ENCODE measurements at regions not wholly inside any gene's neighbourhood (a gene's known extent, or its start where the extent isn't known, plus 50 kb on each side); places are given as distances from the start of the nearest gene placed in this dataset.
"Not testable (repeated sequence)": the region's sequence is repeated elsewhere in the genome, so short reads cannot be mapped to it uniquely, and the experiment has no call there.

GRCh38 chrX:121642415-121642814 lies 595.0 kb downstream of the GLUD2 start:
- DNase-seq (ENCODE audit: low spot score), result no peak

DNA sequence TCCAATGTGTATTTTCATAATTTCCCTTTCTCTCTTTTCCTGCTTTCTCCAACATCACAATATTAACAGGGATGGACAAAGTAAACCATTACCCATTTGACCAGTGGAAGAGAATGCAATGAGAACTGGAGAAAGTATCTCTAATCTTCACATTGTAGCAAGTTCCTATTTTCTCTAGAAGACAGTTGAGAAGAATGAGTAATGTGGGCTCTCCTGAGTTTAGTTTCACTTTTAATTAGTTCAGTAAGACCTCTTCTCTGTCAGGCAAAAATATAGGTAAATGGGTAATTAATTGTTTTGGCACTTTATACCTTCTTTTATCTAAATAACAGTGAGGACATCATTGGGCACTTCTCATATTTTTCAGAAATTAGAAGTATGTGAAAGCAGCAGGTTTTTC lies 602.0 kb downstream of the GLUD2 start:
- DNase-seq (ENCODE audit: low spot score), result no peak

- DNase-seq (ENCODE audit: low spot score), result no peak
Measured at GRCh38 chrX:121655276-121655675, 607.9 kb downstream of the GLUD2 start.

DNA sequence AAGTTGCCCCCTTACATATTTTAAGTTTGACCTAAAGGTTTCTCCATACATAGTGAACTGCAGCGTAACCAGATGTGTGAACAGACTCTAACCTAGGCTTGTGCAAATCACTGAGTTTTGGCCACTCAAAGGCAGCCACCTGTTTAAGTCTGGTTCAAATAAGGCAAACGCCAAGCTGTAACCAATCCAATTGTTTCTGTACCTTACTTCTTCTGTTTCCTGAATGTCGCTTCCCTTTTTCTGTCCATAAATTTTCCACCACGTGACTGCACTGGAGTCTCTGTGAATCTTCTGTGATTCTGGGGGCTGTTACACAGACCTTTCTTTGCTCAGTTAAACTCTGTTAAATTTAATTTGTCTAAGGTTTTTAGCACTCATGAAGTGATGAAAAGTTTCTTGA lies 618.8 kb downstream of the GLUD2 start:
- no peak for DNase-seq (ENCODE audit: low spot score)

DNA sequence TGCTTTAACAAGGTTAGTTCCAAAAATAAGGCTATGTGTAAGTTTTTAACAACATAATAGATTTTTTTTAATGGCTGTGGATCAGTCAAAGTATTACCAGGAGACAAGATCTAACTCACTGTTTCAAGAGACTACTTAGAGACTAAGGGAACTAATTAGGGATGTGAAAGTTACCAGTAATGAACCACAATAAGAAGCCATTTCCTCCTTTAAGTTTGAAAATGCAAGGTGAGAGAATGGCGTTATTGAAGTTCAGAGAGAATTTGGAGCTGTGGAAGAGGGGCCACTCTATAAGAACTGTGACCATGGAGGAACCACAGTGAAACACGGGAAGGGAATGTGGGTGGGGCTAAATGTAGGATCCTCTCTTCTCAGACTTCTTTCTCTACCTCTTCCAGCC lies 624.2 kb downstream of the GLUD2 start:
- no peak for DNase-seq (ENCODE audit: low spot score)

GRCh38 chrX:121709236-121709635 lies 661.8 kb downstream of the GLUD2 start:
- not testable (repeated sequence) for DNase-seq (ENCODE audit: low spot score)

DNA sequence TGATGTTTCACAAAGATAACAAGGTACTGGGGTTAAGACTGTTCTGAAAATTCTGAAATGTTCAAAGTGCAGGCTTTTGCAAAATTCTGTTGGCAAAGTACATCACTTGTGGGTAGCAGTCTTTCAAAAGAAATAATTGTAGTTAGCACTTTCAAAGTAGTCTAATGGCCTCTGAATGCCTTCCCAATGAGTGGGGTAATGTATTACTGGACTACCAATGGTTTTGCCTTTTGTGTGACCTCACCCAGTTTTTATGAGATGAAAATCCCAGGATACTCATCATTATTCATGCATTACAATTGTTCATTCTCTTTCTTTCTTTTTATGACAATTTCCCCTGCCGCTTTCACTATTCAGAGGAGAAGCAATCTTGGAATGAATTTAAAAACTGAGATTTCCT lies 686.1 kb downstream of the GLUD2 start:
- no peak for DNase-seq (ENCODE audit: low spot score)

DNA sequence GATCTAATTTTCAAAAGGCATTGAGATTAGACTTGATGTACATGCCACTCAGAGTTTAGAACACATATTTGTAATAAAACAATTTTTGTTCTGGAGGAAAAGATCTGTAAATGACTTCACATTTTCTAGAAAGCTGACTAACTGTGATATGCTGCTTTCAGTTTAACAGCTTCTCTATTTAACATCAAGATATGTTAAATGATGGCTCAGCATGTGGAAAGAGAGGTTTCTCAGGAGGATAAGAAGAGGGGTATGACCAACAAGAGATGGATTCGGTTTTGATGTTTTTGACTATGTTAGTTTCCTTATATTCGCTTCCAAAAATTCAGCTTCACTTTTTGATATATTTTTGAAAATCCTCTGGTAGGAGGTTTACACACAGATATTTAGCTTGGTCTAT lies 698.7 kb downstream of the GLUD2 start:
- no peak for DNase-seq (ENCODE audit: low spot score)

DNA sequence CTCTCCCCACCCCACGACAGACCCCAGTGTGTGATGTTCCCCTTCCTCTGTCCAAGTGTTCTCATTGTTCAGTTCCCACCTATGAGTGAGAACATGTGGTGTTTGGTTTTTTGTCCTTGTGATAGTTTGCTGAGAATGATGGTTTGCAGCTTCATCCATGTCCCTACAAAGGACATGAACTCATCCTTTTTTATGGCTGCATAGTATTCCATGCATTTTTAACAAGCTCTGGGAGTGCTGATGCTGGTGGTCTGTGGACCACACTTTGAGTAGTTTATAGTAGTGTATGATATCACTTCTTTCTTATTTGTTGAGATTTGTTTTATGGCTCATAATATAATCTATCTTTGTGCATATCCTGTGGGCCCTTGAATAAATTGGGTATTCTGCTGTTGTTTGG lies 706.2 kb downstream of the GLUD2 start:
- DNase-seq (ENCODE audit: low spot score), result not testable (repeated sequence)

DNA sequence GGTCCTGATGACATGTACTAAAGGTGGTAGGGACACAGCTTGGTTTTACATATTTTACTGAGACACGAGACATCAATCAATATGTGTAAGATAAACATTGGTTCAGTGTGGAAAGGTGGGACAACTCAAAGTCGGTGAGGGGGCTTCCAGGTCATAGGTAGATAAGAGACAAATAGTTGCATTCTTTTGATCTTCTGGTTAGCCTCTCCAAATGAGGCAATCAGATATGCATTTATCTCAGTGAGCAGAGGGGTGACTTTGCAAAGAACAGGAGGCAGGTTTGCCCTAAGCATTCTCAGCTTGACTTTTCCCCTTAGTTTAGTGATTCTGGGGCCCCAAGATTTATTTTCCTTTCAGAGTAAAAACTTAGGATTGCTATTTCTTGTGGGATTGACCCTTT lies 706.9 kb downstream of the GLUD2 start:
- no peak for DNase-seq (ENCODE audit: low spot score)

GRCh38 chrX:121755541-121755940 lies 708.1 kb downstream of the GLUD2 start:
- DNase-seq (ENCODE audit: low spot score), result no peak

- DNase-seq (ENCODE audit: low spot score), result no peak
Measured at GRCh38 chrX:121761845-121762244, 714.4 kb downstream of the GLUD2 start.

DNA sequence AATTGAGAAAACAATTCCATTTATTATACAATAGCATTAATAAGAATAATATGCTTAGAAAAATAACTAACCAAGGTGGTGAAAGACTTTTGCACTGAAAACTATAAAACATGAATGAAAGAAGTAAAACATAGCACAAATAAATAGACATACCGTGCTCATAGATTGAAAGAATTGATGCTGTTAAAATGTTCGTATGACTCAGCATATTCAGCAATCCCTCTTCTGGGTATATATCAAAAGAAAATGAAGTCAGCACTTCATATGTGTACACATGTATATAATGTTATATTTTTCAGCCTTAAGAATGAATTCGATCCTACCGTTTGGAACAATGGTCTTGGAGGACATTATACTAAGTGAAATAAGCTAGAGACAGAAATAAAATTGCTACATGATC lies 716.3 kb downstream of the GLUD2 start:
- no peak for DNase-seq (ENCODE audit: low spot score)

DNA sequence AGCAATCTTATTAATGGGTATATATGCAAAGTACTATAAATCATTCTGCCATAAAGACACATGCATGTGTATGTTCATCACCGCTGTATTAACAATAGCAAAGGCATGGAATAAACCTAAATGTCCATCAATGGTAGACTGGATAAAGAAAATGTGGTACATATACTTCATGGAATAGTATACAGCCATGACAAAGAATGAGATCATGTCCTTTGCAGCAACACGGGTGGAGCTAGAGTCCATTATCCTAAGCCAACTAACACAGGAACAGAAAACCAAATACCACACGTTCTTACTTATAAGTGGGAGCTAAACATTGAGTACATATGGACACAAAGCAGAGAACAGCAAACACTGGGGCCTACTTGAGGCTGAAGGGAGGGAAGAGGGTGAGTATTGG lies 720.8 kb downstream of the GLUD2 start:
- DNase-seq (ENCODE audit: low spot score), result not testable (repeated sequence)

GRCh38 chrX:121781991-121782390 lies 734.6 kb downstream of the GLUD2 start:
- DNase-seq (ENCODE audit: low spot score), result no peak

GRCh38 chrX:121782544-121782943 lies 735.1 kb downstream of the GLUD2 start:
- no peak for DNase-seq (ENCODE audit: low spot score)

GRCh38 chrX:121782976-121783375 lies 735.6 kb downstream of the GLUD2 start:
- DNase-seq (ENCODE audit: low spot score), result no peak

GRCh38 chrX:121802881-121803412 lies 755.5 kb downstream of the GLUD2 start:
- no peak for DNase-seq (ENCODE audit: low spot score)

- DNase-seq (ENCODE audit: low spot score), result no peak
Measured at GRCh38 chrX:121823406-121823805, 776.0 kb downstream of the GLUD2 start.

- no peak for DNase-seq (ENCODE audit: low spot score)
Measured at GRCh38 chrX:121831601-121832000, 784.2 kb downstream of the GLUD2 start.

GRCh38 chrX:121832446-121832845 lies 785.0 kb downstream of the GLUD2 start:
- no peak for DNase-seq (ENCODE audit: low spot score)

DNA sequence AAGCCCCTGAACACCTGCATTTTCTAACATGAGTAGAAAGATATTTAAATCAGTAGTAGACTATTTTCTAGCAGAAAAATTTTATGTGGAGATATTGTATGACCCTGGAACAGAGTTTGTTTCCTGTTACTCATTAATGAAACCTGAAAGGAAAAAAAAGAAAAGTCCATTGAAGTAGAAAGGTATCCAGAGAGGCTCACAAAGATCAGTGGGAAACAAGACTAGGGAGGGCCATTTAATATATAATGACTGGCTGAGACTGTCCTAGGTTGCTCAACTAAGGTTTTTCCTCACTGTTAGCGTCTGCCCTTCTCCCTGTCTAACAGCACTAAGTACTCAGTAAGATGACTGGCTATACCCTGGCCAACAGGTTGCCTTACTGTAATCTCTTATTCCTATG lies 788.6 kb downstream of the GLUD2 start:
- no peak for DNase-seq (ENCODE audit: low spot score)

GRCh38 chrX:121851033-121851432 lies 803.6 kb downstream of the GLUD2 start:
- DNase-seq (ENCODE audit: low spot score), result no peak

DNA sequence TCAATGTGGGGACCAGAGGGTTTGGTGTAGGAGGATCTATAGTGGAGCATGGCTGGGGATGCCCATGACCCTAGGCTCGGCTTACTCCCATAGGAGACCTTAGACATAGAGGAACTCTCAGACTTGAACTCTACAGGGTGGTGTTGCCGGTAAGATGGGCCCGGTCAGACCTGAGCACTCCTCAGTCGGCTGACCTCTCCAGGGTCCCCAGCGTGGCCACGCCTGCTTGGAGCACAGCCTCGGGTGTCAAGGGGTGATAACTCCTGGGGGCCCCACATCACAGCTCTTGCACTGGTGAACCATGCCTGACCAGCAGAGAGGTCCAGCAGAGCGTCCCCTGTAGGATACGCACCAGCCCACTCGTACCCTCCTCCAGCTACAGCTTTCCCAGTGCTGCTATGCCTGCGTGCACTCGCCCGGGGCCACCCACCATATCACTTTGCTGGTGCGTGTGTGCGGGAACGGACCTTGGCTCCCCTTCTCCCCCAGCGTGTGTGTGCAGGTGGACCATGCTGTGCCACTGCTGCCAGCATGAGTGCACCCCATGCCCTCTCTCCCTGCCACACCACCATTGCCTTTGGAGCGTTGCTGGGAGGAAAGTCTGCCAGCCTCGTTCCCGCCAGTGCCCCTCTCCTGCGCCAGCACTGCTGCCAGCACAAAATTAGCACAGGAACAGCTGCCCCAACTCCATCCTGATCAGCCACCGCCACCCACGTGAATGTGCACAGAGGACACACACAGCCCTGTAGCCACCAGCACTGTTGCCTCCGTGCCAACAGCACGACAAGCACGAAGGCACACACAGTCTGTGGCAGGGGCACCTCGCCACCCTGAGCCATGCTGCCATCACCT lies 806.6 kb downstream of the GLUD2 start:
- no peak for DNase-seq (ENCODE audit: low spot score)

All from putamen (tissue), 1 donor.